K562 (cell line): ENCODE measurements at regions not wholly inside any gene's neighbourhood (a gene's known extent, or its start where the extent isn't known, plus 50 kb on each side); places are given as distances from the start of the nearest gene placed in this dataset.

Source experiments
- AFF4 ChIP-seq: sonication (generic); formaldehyde crosslinking; IDR thresholded peaks from 2 replicates; pipeline ENCODE4 v1.8.0; 2023; ENCODE audit warnings: mild to moderate bottlenecking, missing genetic modification reagents
- MAFK ChIP-seq: IDR thresholded peaks from 2 replicates; pipeline ENCODE4 v1.6.1; 2011; ENCODE audit warnings: low read length, improper control_type of control experiment
- MXI1 ChIP-seq: IDR thresholded peaks from 2 replicates; pipeline ENCODE4 v1.6.1; 2011; ENCODE audit warnings: low read depth, mild to moderate bottlenecking, improper control_type of control experiment, low read length
- NFYB ChIP-seq: IDR thresholded peaks from 2 replicates; pipeline ENCODE4 v1.6.1; 2011; ENCODE audit warnings: mild to moderate bottlenecking, moderate library complexity; ENCODE audit not compliant: insufficient read length; ENCODE audit errors: extremely low read depth
- RBM17 ChIP-seq: fragments of 200-400 bp; formaldehyde crosslinking; IDR thresholded peaks from 2 replicates; pipeline ENCODE4 v1.6.1; 2017; ENCODE audit warnings: low read depth, mild to moderate bottlenecking, low read length, borderline replicate concordance
- USF2 ChIP-seq: sonication (generic); formaldehyde crosslinking; IDR thresholded peaks from 2 replicates; pipeline ENCODE4 v1.5.0; 2020; ENCODE audit warnings: missing genetic modification reagents

GRCh38 chr5:167530548-167530947 lies 760.9 kb upstream of the WWC1 start:
- no peak for TF ChIP-seq NFYB
- no peak for TF ChIP-seq MAFK
- no peak for TF ChIP-seq USF2 (CRISPR knock-in tag)
- no peak for TF ChIP-seq RBM17
- no peak for TF ChIP-seq AFF4 (CRISPR knock-in tag)
- no peak for TF ChIP-seq MXI1
